Fibroblast of mammary gland (primary cell): ENCODE measurements at regions not wholly inside any gene's neighbourhood (a gene's known extent, or its start where the extent isn't known, plus 50 kb on each side); places are given as distances from the start of the nearest gene placed in this dataset.

Source experiments
- DNase-seq: peaks from one replicate; pipeline ENCODE4 v3.0.0-alpha.2; 2010; ENCODE audit warnings: low read depth
- H3K4me3 ChIP-seq: 2 replicates; pipeline ENCODE4 v1.5.1; 2011; ENCODE audit warnings: low read depth, mild to moderate bottlenecking, low read length, moderate library complexity; ENCODE audit not compliant: control insufficient read depth
- TF ChIP-seq, protein P1 (sequence below): conservative IDR thresholded peaks from 2 replicates; pipeline ENCODE4 v1.5.1; 2011; ENCODE audit warnings: low read depth, low read length, inconsistent platforms; ENCODE audit not compliant: control insufficient read depth, insufficient read depth

DNA sequence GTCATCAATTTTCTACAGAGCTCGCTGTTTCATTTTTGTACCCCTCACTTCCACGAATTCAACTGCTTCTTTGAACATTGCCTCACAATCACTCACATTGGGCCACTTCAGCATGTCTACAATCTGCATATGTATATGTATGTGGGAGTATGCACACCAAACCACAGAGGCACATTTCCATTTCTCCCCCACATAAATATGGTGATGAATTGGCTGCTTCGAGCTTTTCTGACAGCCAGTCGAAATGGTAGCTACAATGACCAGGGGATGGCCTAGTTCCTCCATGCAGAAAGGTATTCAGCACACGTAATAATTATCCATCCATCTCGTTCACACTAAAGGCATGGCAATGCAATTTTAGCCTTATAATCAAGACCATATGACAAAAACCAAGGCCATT, 229.6 kb upstream of the ESRRG start:
- DNase-seq: no peak
- TF ChIP-seq, protein P1, sequence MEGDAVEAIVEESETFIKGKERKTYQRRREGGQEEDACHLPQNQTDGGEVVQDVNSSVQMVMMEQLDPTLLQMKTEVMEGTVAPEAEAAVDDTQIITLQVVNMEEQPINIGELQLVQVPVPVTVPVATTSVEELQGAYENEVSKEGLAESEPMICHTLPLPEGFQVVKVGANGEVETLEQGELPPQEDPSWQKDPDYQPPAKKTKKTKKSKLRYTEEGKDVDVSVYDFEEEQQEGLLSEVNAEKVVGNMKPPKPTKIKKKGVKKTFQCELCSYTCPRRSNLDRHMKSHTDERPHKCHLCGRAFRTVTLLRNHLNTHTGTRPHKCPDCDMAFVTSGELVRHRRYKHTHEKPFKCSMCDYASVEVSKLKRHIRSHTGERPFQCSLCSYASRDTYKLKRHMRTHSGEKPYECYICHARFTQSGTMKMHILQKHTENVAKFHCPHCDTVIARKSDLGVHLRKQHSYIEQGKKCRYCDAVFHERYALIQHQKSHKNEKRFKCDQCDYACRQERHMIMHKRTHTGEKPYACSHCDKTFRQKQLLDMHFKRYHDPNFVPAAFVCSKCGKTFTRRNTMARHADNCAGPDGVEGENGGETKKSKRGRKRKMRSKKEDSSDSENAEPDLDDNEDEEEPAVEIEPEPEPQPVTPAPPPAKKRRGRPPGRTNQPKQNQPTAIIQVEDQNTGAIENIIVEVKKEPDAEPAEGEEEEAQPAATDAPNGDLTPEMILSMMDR: no peak
- H3K4me3 ChIP-seq: no peak overlapping the region

DNA sequence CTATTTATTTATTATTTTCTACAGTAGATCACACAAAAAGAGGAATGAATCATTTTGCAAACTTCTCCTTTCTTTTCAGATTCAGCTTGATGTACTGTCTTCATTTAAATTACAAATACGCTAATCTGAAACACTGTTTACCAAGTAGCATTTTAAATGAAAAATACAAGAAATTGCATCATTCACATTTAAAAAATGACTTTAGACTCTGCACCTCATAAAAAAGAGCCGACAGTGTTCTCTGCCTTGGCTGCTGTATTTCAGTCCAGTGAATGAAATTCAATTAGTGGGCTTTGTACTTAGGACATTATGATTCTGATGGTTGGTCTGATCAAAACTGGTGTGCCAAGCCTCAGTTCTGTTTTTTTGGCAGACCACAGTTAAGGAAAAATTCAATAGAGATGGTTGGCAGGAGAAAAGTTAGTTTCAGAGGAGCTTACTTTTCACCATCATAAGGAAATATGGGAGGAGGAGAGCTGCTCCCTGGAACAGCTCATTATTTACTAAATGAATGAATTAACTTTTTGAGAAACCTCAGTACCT, 222.4 kb upstream of the ESRRG start:
- TF ChIP-seq, protein P1: no peak
- H3K4me3 ChIP-seq: no peak overlapping the region
- DNase-seq: no peak

DNA sequence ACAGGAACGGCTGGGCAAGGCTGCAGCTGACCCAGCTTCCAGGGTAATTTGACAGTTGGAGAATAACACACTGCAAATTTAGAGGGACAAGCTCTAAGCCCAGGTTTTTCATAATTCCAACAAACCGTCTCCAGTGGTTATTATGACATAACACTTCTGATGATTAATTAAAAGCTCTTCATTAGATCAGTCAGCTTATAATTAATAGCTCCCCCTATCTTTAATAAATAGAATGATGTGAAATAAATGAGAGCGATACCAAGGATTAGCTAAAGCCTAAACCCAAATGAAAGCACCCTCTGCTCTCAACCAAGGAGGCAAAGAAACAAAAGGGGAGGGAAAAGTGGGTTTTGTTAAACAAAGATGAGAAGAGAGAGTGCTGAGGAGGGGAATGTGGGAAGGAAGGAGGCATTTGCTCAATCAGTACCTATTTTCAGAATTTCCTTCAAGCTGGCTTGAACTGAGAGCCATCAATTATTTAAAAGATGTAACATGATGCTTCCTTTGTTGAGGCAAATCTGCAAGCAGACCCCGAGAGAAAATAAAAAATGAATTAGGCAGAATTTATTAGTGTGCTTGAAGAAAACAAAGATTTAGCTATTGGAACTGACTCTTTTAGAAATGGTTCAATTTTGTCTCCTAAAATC, 221.8 kb upstream of the ESRRG start:
- no peak overlapping the region for H3K4me3 ChIP-seq
- DNase-seq: no peak
- TF ChIP-seq, protein P1: no peak

DNA sequence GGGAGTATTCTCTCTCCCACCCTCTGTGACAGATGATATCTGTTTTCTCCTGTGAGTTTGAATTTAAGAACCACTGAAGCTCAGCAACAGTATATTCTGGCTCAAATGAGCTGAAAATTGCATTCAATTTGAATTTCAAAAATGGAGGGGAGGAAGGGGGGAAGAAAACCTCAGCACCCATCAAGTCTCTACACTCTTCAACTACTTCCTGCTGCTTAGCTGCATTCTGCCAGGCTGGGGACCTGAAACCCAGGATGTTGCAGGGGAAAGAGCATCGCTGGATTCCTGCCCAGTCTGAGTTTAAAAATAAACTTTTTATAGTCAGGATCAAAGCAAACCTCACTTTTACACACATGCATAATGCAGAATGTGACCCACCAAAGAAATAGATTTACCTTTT, 214.3 kb upstream of the ESRRG start:
- TF ChIP-seq, protein P1: no peak
- no peak for DNase-seq
- H3K4me3 ChIP-seq: no peak overlapping the region

DNA sequence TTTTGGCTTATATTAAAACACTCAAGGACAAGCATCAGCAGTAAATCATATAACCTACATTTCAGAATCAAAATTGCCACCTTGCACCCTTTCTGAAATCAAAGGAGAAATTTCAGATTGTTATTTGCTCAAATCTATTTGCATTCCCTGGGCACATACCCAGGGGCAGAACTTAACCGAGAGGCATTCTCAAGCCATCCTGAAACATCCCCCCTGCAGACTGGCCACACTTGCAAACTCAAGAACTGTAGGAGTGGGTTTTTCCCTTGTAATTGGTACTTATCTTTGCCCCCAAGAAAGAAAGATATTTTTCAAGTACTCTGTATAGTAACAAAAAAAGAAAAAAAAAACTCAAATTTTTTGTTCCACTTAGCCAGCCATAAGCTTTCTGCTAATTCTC, 213.6 kb upstream of the ESRRG start:
- TF ChIP-seq, protein P1: no peak
- no peak for DNase-seq
- no peak overlapping the region for H3K4me3 ChIP-seq

DNA sequence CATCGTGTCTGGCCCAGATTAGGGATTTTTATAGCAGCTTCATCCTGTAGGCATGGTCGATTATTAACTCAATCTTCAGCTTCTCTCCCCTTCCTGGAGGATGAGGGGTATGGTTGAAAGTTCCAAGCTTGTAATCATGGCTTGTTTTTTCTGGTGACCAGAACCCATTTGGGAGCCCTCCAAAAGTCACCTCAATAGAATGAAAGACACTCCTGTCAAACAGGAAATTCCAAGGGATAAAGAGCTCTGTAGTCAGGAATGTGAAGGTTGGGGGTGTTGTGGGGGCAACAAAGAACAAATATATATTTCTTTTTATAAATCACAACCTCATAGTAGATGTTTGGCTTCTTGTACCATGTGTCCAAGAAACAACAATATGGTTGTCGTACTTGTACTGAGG, 212.7 kb upstream of the ESRRG start:
- no peak overlapping the region for H3K4me3 ChIP-seq
- TF ChIP-seq, protein P1: no peak
- no peak for DNase-seq
